Neural cell (in vitro differentiated cells): ENCODE measurements at regions not wholly inside any gene's neighbourhood (a gene's known extent, or its start where the extent isn't known, plus 50 kb on each side); places are given as distances from the start of the nearest gene placed in this dataset.

Experiments
- H2AFZ ChIP-seq: fragments of 200-600, 300-800 bp; sonication (generic), shearing (Covaris generic); 2 replicates; pipeline ENCODE4 v1.6.0; 2014; ENCODE audit warnings: low read depth, mild to moderate bottlenecking, antibody characterized with exemption, low read length, moderate library complexity
- H3F3A ChIP-seq: fragments of 200-600 bp; shearing (Covaris generic); 2 replicates; pipeline ENCODE4 v1.6.1; 2016; ENCODE audit warnings: mild to moderate bottlenecking, moderate library complexity, mixed read lengths, antibody characterized with exemption, low read length; ENCODE audit not compliant: insufficient read depth, poor library complexity, severe bottlenecking
- H3K27ac ChIP-seq: fragments of 200-600, 300-800 bp; sonication (generic), shearing (Covaris generic); 2 replicates; pipeline ENCODE4 v1.5.1; 2014; ENCODE audit warnings: mild to moderate bottlenecking, low read length, moderate library complexity
- H3K27me3 ChIP-seq: fragments of 300-800, 200-600 bp; sonication (generic), shearing (Covaris generic); 2 replicates; pipeline ENCODE4 v1.6.0; 2014; ENCODE audit warnings: mild to moderate bottlenecking, low read depth, low read length, moderate library complexity; ENCODE audit not compliant: insufficient read depth
- H3K36me3 ChIP-seq: fragments of 300-800, 200-600 bp; sonication (generic), shearing (Covaris generic); 2 replicates; pipeline ENCODE4 v1.5.1; 2014; ENCODE audit warnings: mild to moderate bottlenecking, antibody characterized with exemption, low read length, moderate library complexity; ENCODE audit not compliant: insufficient read depth
- H3K4me2 ChIP-seq: fragments of 300-800, 200-600 bp; sonication (generic), shearing (Covaris generic); 2 replicates; pipeline ENCODE4 v1.6.0; 2014; ENCODE audit warnings: mild to moderate bottlenecking, low read length
- H3K4me3 ChIP-seq: fragments of 300-800, 200-600 bp; sonication (generic), shearing (Covaris generic); 2 replicates; pipeline ENCODE4 v1.5.1; 2014; ENCODE audit warnings: mild to moderate bottlenecking, low read length, moderate library complexity
- H3K79me2 ChIP-seq: fragments of 200-600 bp; shearing (Covaris generic); replicated peaks from 2 replicates; pipeline ENCODE4 v1.6.0; 2014; ENCODE audit warnings: mild to moderate bottlenecking, low read length, moderate library complexity; ENCODE audit not compliant: insufficient read depth
- H3K9ac ChIP-seq: fragments of 300-800, 200-600 bp; sonication (generic), shearing (Covaris generic); 2 replicates; pipeline ENCODE4 v1.6.1; 2016; ENCODE audit warnings: mild to moderate bottlenecking, low read length, mixed read lengths
- H3K9me2 ChIP-seq: fragments of 200-600 bp; shearing (Covaris generic); 2 replicates; pipeline ENCODE4 v1.6.1; 2016; ENCODE audit warnings: mild to moderate bottlenecking, low read length, mixed read lengths; ENCODE audit not compliant: insufficient read depth
- H3K9me3 ChIP-seq: fragments of 200-600, 300-800 bp; sonication (generic), shearing (Covaris generic); 2 replicates; pipeline ENCODE4 v1.6.1; 2016; ENCODE audit warnings: mild to moderate bottlenecking, mixed run types, low read length, moderate library complexity, mixed read lengths
- H4K20me1 ChIP-seq: fragments of 200-600 bp; shearing (Covaris generic); 2 replicates; pipeline ENCODE4 v1.6.1; 2016; ENCODE audit warnings: mild to moderate bottlenecking, mixed run types; ENCODE audit not compliant: insufficient read depth
- EP300 ChIP-seq: fragments of 450-650 bp; conservative IDR thresholded peaks from 2 replicates; pipeline ENCODE4 v1.6.1; 2014; ENCODE audit warnings: antibody characterized with exemption, mild to moderate bottlenecking, moderate library complexity; ENCODE audit not compliant: poor library complexity, severe bottlenecking
- EZH2 ChIP-seq: fragments of 200-600, 300-800 bp; shearing (Covaris generic), sonication (generic); IDR thresholded peaks from 2 replicates; pipeline ENCODE4 v1.6.1; 2014; ENCODE audit warnings: antibody characterized with exemption, low read length, borderline replicate concordance, mild to moderate bottlenecking; ENCODE audit not compliant: insufficient read depth, poor library complexity, severe bottlenecking
- MXI1 ChIP-seq: fragments of 450-650 bp; conservative IDR thresholded peaks from 2 replicates; pipeline ENCODE4 v1.6.1; 2014; ENCODE audit warnings: antibody characterized with exemption, mild to moderate bottlenecking; ENCODE audit not compliant: poor library complexity, severe bottlenecking
- POLR2AphosphoS5 ChIP-seq: IDR thresholded peaks from 2 replicates; pipeline ENCODE4 v1.6.1; 2012
- RAD21 ChIP-seq: fragments of 450-650 bp; conservative IDR thresholded peaks from 2 replicates; pipeline ENCODE4 v1.6.1; 2014; ENCODE audit warnings: antibody characterized with exemption, mild to moderate bottlenecking, moderate library complexity
- SMC3 ChIP-seq: fragments of 450-650 bp; conservative IDR thresholded peaks from 2 replicates; pipeline ENCODE4 v1.6.1; 2014; ENCODE audit warnings: antibody characterized with exemption, mild to moderate bottlenecking, moderate library complexity; ENCODE audit not compliant: poor library complexity
- TAF1 ChIP-seq: IDR thresholded peaks from 2 replicates; pipeline ENCODE4 v1.6.1; 2012; ENCODE audit warnings: low read depth
- TF ChIP-seq, protein P1 (sequence below): IDR thresholded peaks from 2 replicates; pipeline ENCODE4 v1.6.1; 2012; ENCODE audit warnings: borderline replicate concordance
- TF ChIP-seq, protein P2 (sequence below): fragments of 450-650 bp; IDR thresholded peaks from 2 replicates; pipeline ENCODE4 v1.5.1; 2014; ENCODE audit warnings: antibody characterized with exemption, mild to moderate bottlenecking, moderate library complexity; ENCODE audit not compliant: poor library complexity, severe bottlenecking

DNA sequence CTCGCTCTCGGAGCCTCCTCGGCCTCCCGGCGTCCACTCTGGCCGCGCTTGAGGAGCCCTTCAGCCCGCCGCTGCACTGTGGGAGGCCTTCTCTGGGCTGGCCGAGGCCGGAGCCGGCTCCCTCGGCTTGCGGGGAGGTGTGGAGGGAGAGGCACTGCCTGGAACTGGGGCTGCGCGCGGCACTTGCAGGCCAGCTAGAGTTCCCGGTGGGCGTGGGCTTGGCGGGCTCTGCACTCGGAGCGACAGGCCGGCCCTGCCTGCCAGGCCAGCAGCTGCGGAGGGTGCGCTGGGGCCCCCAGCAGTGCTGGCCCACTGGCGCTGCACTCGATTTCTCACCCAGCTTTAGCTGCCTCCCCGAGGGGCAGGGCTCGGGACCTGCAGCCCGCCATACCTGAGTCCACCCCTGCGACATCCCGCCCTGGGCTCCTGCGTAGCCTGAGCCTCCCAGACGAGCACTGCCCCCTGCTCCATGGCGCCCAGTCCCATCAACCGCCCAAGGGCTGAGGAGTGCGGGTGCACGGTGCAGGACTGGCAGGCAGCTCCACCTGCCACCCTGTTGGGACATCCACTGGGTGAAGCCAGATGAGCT lies 765.0 kb downstream of the IGSF11 start:
- Histone ChIP-seq H3K79me2 (no peaks in the 10 kb centered on the region), H3K9ac (no peak overlapping the region), H3K27ac (no peak overlapping the region), H3F3A (no peaks in the 10 kb centered on the region), H3K4me2 (no peak overlapping the region), H3K9me2 (no peaks in the 10 kb centered on the region), H2AFZ (no peak overlapping the region), H4K20me1 (no peaks in the 10 kb centered on the region), H3K9me3 (no peaks in the 10 kb centered on the region), H3K36me3 (no peaks in the 10 kb centered on the region), H3K4me3 (no peak overlapping the region), H3K27me3 (no peaks in the 10 kb centered on the region)
- TF ChIP-seq EP300 (no peak), RAD21 (no peak), SMC3 (no peak), EZH2 (no peak), POLR2AphosphoS5 (no peak), MXI1 (no peak), TAF1 (no peak)
- TF ChIP-seq, protein P1, sequence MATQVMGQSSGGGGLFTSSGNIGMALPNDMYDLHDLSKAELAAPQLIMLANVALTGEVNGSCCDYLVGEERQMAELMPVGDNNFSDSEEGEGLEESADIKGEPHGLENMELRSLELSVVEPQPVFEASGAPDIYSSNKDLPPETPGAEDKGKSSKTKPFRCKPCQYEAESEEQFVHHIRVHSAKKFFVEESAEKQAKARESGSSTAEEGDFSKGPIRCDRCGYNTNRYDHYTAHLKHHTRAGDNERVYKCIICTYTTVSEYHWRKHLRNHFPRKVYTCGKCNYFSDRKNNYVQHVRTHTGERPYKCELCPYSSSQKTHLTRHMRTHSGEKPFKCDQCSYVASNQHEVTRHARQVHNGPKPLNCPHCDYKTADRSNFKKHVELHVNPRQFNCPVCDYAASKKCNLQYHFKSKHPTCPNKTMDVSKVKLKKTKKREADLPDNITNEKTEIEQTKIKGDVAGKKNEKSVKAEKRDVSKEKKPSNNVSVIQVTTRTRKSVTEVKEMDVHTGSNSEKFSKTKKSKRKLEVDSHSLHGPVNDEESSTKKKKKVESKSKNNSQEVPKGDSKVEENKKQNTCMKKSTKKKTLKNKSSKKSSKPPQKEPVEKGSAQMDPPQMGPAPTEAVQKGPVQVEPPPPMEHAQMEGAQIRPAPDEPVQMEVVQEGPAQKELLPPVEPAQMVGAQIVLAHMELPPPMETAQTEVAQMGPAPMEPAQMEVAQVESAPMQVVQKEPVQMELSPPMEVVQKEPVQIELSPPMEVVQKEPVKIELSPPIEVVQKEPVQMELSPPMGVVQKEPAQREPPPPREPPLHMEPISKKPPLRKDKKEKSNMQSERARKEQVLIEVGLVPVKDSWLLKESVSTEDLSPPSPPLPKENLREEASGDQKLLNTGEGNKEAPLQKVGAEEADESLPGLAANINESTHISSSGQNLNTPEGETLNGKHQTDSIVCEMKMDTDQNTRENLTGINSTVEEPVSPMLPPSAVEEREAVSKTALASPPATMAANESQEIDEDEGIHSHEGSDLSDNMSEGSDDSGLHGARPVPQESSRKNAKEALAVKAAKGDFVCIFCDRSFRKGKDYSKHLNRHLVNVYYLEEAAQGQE: no peak
- TF ChIP-seq, protein P2, sequence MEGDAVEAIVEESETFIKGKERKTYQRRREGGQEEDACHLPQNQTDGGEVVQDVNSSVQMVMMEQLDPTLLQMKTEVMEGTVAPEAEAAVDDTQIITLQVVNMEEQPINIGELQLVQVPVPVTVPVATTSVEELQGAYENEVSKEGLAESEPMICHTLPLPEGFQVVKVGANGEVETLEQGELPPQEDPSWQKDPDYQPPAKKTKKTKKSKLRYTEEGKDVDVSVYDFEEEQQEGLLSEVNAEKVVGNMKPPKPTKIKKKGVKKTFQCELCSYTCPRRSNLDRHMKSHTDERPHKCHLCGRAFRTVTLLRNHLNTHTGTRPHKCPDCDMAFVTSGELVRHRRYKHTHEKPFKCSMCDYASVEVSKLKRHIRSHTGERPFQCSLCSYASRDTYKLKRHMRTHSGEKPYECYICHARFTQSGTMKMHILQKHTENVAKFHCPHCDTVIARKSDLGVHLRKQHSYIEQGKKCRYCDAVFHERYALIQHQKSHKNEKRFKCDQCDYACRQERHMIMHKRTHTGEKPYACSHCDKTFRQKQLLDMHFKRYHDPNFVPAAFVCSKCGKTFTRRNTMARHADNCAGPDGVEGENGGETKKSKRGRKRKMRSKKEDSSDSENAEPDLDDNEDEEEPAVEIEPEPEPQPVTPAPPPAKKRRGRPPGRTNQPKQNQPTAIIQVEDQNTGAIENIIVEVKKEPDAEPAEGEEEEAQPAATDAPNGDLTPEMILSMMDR: no peak

DNA sequence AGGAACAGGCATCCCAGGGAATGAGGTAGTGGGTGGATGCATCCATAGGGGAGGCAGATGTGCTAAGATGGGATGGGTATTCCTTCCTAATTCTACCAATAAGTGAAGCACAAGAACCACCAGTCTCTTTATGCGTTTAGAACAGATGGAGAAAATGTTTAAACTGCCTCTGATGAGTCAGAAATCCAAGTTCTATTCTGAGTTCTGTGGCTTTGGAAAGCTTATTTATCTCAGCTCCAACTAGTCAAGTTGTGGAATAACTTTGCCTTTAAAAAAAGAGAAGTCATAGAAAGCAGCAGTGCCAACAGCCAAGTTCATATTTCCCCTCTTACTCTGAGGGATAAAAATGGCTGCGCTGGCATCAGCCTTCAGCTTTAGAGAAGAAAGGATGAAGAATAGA lies 761.7 kb downstream of the IGSF11 start:
- Histone ChIP-seq H3K9me2 (no peaks in the 10 kb centered on the region), H3K4me3 (no peak overlapping the region), H3K27me3 (no peaks in the 10 kb centered on the region), H3K27ac (no peak overlapping the region), H3K79me2 (no peaks in the 10 kb centered on the region), H4K20me1 (no peaks in the 10 kb centered on the region), H3F3A (no peaks in the 10 kb centered on the region), H3K9me3 (no peaks in the 10 kb centered on the region), H2AFZ (no peak overlapping the region), H3K36me3 (no peaks in the 10 kb centered on the region), H3K9ac (no peak overlapping the region), H3K4me2 (no peak overlapping the region)
- no peak for TF ChIP-seq EP300
- TF ChIP-seq EZH2: no peak
- TF ChIP-seq, protein P2: no peak
- no peak for TF ChIP-seq TAF1
- no peak for TF ChIP-seq POLR2AphosphoS5
- TF ChIP-seq MXI1: no peak
- no peak for TF ChIP-seq RAD21
- TF ChIP-seq, protein P1: no peak
- no peak for TF ChIP-seq SMC3
